ENCODE measurements at regions not wholly inside any gene's neighbourhood (a gene's known extent, or its start where the extent isn't known, plus 50 kb on each side); places are given as distances from the start of the nearest gene placed in this dataset.
A peak's percentile ranks its signal among the peaks of the same experiment; 100 is the strongest.

DNA sequence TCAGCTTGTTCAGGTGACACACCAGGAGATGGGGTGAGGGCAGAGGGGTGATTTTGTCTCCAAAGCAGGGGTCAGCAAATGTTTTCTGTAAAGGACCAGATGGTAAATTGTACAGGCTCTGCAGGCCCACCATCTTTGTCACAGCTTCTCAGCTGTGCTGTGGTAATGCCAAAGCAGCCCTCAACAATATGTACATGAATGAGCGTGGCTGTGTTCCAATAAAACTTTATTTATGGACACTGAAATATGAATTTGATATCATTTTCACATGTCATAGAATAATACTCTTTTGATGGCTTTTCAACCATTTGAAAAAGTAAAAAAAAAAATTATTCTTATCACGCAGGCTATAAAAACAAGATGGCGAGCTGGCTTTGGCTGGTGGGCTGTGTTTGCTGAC is 206.4 kb upstream of the RPL38 start:
- no peaks in the 10 kb centered on the region for H3K36me3 Mint-ChIP-seq
- Histone ChIP-seq H3K4me1 (ENCODE audit: insufficient read depth, low read length) (no peaks in the 10 kb centered on the region), H3K9me3 (ENCODE audit: control insufficient read depth in 1 of 2, low read length in 2 of 2) (no peaks in the 10 kb centered on the region), H3K36me3 (ENCODE audit: insufficient read depth, low read length) (no peaks in the 10 kb centered on the region), H3K27me3 (ENCODE audit: insufficient read depth, low read length) (no peaks in the 10 kb centered on the region), H3K27ac (ENCODE audit: low read depth, low read length) (no peak overlapping the region), H3K4me3 (ENCODE audit: low read length in 2 of 2) (no peak overlapping the region)
- no peak overlapping the region for H3K4me3 Mint-ChIP-seq
- peaks cover 0 to 7% (median 2%) of the 10 kb centered on the region in 4 donors for H3K4me1 Mint-ChIP-seq
- POLR2A ChIA-PET (ENCODE audit: partially characterized antibody): no interaction called here
- intact Hi-C loops (cut with micrococcal nuclease): loop anchor here (5.0 kb wide), 1 partner anchor 345 kb away; no protein-coding TSS in a partner anchor
- H3K9me3 Mint-ChIP-seq: no peaks in the 10 kb centered on the region
- no peak overlapping the region for H3K27ac Mint-ChIP-seq
- H3K27me3 Mint-ChIP-seq: peaks cover 1 to 19% of the 10 kb centered on the region in 2 donors
- no peak for DNase-seq
- CTCF ChIA-PET (ENCODE audit: partially characterized antibody): interaction anchor here (1.1 to 4.2 kb wide), 5 partner anchors 13 to 1270 kb away, joined by 3 to 44 read pairs (median 4); no protein-coding TSS in a partner anchor

DNA sequence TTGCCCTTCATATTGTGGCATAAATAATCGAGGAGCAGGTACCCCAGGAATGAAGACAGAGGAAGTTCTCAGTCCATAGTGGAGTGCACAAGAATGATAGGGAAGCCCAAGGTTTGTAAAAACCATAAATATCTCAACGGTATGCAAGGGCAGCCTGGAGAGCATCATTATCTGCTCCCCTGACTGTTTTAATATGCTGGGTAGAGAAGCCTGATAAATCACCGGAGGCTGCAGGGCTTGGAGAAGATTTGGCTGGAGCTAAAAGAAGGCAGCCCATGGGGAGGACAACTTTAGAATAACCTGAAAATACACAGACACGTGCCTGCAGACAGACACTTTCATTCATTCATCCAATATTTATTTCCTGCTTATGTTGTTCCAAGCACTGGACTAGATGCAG is 205.2 kb upstream of the RPL38 start:
- DNase-seq: no peak
- no peaks in the 10 kb centered on the region for H3K4me1 ChIP-seq (ENCODE audit: insufficient read depth, low read length)
- intact Hi-C loops (cut with micrococcal nuclease): loop anchor here (5.0 kb wide), 1 partner anchor 346 kb away; no protein-coding TSS in a partner anchor
- ChIA-PET CTCF (ENCODE audit: partially characterized antibody) (interaction anchor here (0.7 to 4.2 kb wide), 7 partner anchors 11 to 647 kb away, joined by 3 to 44 read pairs (median 3); no protein-coding TSS in a partner anchor), POLR2A (ENCODE audit: partially characterized antibody) (no interaction called here)
- no peaks in the 10 kb centered on the region for H3K9me3 ChIP-seq (ENCODE audit: control insufficient read depth in 1 of 2, low read length in 2 of 2)
- no peaks in the 10 kb centered on the region for H3K27me3 ChIP-seq (ENCODE audit: insufficient read depth, low read length)
- H3K4me1 Mint-ChIP-seq: peaks cover 0 to 7% (median 2%) of the 10 kb centered on the region in 4 donors
- H3K4me3 ChIP-seq (ENCODE audit: low read length in 2 of 2): no peak overlapping the region
- H3K4me3 Mint-ChIP-seq: no peak overlapping the region
- H3K27ac Mint-ChIP-seq: peak overlapping the region in 1 of 7 donors; percentile 8
- H3K36me3 ChIP-seq (ENCODE audit: insufficient read depth, low read length): no peaks in the 10 kb centered on the region
- H3K9me3 Mint-ChIP-seq: no peaks in the 10 kb centered on the region
- no peaks in the 10 kb centered on the region for H3K36me3 Mint-ChIP-seq
- H3K27ac ChIP-seq (ENCODE audit: low read depth, low read length): no peak overlapping the region
- peaks cover 3 to 18% of the 10 kb centered on the region in 2 donors for H3K27me3 Mint-ChIP-seq

DNA sequence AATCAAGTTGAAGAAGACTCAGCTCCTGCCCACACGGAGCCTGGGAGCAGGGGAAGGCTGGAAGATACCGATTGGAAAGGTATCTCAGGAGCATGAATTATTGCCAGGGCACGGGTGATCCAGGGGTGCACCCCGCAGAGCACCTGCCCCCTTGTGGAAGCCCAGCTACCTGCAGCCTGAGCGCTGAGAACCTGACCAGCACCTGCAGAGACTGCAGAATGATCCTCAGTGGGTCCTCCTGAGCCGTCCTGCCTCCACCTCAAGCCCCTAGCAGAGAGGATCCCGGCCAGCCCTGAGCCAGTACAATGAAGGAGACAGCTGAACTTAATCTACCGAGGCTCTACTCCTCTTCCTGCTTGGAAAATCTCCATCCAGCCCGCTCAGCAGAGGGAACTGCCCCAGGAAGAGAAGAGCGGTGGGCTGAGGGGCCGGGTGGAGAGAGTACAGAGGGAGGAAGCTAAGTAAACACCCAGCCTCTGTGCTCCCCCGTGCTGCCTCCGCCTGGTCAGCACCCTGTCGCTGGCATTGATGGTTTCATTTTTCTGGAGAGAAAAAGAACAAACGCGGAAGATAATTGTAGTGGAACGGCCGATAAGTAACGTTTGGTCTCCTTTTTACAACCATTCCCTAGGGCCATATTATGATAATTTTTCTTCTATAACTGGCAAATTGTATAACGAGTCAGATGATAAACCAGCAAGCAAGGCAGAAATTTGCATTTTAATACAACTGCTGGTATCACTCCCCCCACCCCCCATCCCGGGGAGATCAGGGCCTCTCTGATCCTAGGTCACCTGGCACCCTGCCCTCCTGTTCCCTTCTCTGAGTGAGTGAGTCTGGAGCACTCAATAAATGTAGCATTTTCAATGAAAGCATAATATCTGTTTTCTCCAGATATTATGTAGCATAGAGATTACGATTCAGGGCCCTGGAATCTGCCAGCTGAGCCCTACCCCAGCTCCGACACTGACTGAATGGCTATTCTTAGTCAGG is 204.5 kb upstream of the RPL38 start:
- peaks cover under 1% of the 10 kb centered on the region for H3K27me3 ChIP-seq (ENCODE audit: insufficient read depth, low read length)
- H3K36me3 ChIP-seq (ENCODE audit: insufficient read depth, low read length): no peaks in the 10 kb centered on the region
- no peaks in the 10 kb centered on the region for H3K9me3 Mint-ChIP-seq
- ChIA-PET CTCF (ENCODE audit: partially characterized antibody) (interaction anchor here (0.7 to 4.2 kb wide), 6 partner anchors 11 to 648 kb away, joined by 3 to 44 read pairs (median 4); no protein-coding TSS in a partner anchor), POLR2A (ENCODE audit: partially characterized antibody) (no interaction called here)
- no peak overlapping the region for H3K4me3 ChIP-seq (ENCODE audit: low read length in 2 of 2)
- H3K27ac ChIP-seq (ENCODE audit: low read depth, low read length): no peak overlapping the region
- peaks cover 0 to 7% (median 3%) of the 10 kb centered on the region in 4 donors for H3K4me1 Mint-ChIP-seq
- intact Hi-C loops (cut with micrococcal nuclease): loop anchor here (5.0 kb wide), 1 partner anchor 347 kb away; no protein-coding TSS in a partner anchor
- peak overlapping the region in 1 of 7 donors; percentile 8 for H3K27ac Mint-ChIP-seq
- H3K9me3 ChIP-seq (ENCODE audit: control insufficient read depth in 1 of 2, low read length in 2 of 2): no peaks in the 10 kb centered on the region
- H3K36me3 Mint-ChIP-seq: no peaks in the 10 kb centered on the region
- H3K4me3 Mint-ChIP-seq: no peak overlapping the region
- no peaks in the 10 kb centered on the region for H3K4me1 ChIP-seq (ENCODE audit: insufficient read depth, low read length)
- peaks cover 6 to 21% of the 10 kb centered on the region in 2 donors for H3K27me3 Mint-ChIP-seq
- peak in 4 of 5 donors; percentile 45 to 51 (median 47) for DNase-seq

DNA sequence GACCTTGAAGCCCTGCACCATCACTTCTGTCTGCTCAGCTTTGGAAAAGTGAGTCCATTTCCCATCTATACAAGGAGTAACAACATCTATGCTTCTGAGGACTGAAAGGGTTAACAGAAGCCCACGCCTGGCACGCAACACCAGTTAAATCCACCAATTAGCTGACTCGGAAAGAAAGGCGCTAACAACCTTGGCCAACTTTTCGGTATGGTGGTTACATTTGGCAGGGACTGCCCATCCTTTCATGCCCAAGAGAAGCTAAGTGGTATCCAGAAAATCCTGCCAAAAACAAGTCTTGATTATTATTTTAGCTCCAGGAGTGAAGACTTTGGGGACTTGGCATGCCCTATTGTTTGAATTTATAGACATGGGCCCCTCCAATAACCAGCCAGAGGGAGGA is 202.3 kb upstream of the RPL38 start:
- H3K9me3 Mint-ChIP-seq: no peaks in the 10 kb centered on the region
- H3K4me1 Mint-ChIP-seq: peaks cover 0 to 12% (median 4%) of the 10 kb centered on the region in 4 donors
- Histone ChIP-seq H3K27ac (ENCODE audit: low read depth, low read length) (no peak overlapping the region), H3K4me3 (ENCODE audit: low read length in 2 of 2) (no peak overlapping the region), H3K27me3 (ENCODE audit: insufficient read depth, low read length) (peaks cover 4% of the 10 kb centered on the region), H3K36me3 (ENCODE audit: insufficient read depth, low read length) (no peaks in the 10 kb centered on the region), H3K4me1 (ENCODE audit: insufficient read depth, low read length) (no peaks in the 10 kb centered on the region), H3K9me3 (ENCODE audit: control insufficient read depth in 1 of 2, low read length in 2 of 2) (no peaks in the 10 kb centered on the region)
- POLR2A ChIA-PET (ENCODE audit: partially characterized antibody): no interaction called here
- CTCF ChIA-PET (ENCODE audit: partially characterized antibody): interaction anchor here (0.5 kb wide), 2 partner anchors 343 to 394 kb away, joined by 3 read pairs; no protein-coding TSS in a partner anchor
- no peaks in the 10 kb centered on the region for H3K36me3 Mint-ChIP-seq
- DNase-seq: no peak
- intact Hi-C loops (cut with micrococcal nuclease): no loop called here
- no peak overlapping the region for H3K27ac Mint-ChIP-seq
- H3K27me3 Mint-ChIP-seq: peaks cover 16 to 32% of the 10 kb centered on the region in 2 donors
- H3K4me3 Mint-ChIP-seq: no peak overlapping the region

DNA sequence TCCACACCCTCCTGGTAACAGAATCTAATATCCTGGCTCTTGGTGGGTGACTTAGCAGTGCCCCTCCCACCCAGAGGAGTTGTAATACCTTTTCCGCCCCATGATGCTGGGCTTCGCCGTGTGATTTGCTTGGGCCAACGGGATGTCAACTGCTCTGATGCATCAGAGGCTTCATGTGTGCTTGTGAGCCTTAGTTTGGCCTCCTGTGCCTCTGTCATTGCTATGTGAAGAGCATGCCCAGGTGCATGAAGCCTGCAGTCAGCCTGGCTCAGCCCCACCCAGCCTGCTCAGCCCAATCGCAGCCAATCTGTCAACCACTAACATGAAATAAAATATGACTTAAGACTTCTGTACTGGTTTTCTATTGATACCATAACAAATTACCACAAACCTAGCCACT is 201.2 kb upstream of the RPL38 start:
- peaks cover 0 to 12% (median 4%) of the 10 kb centered on the region in 4 donors for H3K4me1 Mint-ChIP-seq
- H3K27ac Mint-ChIP-seq: no peak overlapping the region
- ChIA-PET CTCF (ENCODE audit: partially characterized antibody) (interaction anchor here (1.2 kb wide), 1 partner anchor 85 kb away, joined by 3 read pairs; no protein-coding TSS in a partner anchor), POLR2A (ENCODE audit: partially characterized antibody) (no interaction called here)
- no peaks in the 10 kb centered on the region for H3K36me3 Mint-ChIP-seq
- intact Hi-C loops (cut with micrococcal nuclease): no loop called here
- H3K27me3 Mint-ChIP-seq: peaks cover 16 to 32% of the 10 kb centered on the region in 2 donors
- H3K9me3 Mint-ChIP-seq: no peaks in the 10 kb centered on the region
- Histone ChIP-seq H3K36me3 (ENCODE audit: insufficient read depth, low read length) (no peaks in the 10 kb centered on the region), H3K27ac (ENCODE audit: low read depth, low read length) (no peak overlapping the region), H3K9me3 (ENCODE audit: control insufficient read depth in 1 of 2, low read length in 2 of 2) (no peaks in the 10 kb centered on the region), H3K27me3 (ENCODE audit: insufficient read depth, low read length) (peaks cover 4% of the 10 kb centered on the region), H3K4me3 (ENCODE audit: low read length in 2 of 2) (no peak overlapping the region), H3K4me1 (ENCODE audit: insufficient read depth, low read length) (no peaks in the 10 kb centered on the region)
- DNase-seq: no peak
- no peak overlapping the region for H3K4me3 Mint-ChIP-seq

DNA sequence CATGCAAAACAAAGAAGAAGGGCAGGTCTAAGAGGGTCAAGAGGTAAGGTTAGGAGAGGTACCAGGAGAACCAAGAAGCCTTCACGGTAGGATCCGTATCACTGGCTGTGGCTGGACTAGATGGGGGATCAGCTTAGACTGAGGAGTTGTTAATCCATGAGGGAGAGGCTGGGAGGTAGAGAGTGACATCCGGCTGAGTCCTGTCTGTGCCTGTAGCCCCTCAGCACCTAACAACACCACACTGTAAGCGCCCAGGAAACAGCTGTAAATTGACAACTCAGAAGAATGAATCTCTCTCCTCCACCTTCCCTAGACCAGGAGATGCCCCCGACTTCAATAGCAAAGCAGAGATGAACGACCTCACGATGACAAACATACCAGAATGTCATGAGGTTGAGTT is 199.4 kb upstream of the RPL38 start:
- DNase-seq: no peak
- Mint-ChIP-seq H3K27ac (no peak overlapping the region), H3K4me3 (no peak overlapping the region), H3K36me3 (no peaks in the 10 kb centered on the region), H3K4me1 (peaks cover 0 to 15% (median 3%) of the 10 kb centered on the region in 4 donors), H3K27me3 (peaks cover 15 to 27% of the 10 kb centered on the region in 2 donors), H3K9me3 (no peaks in the 10 kb centered on the region)
- intact Hi-C loops (cut with micrococcal nuclease): no loop called here
- no peaks in the 10 kb centered on the region for H3K36me3 ChIP-seq (ENCODE audit: insufficient read depth, low read length)
- ChIA-PET POLR2A (ENCODE audit: partially characterized antibody) (no interaction called here), CTCF (ENCODE audit: partially characterized antibody) (interaction anchor here (0.8 kb wide), 1 partner anchor 8 kb away, joined by 3 read pairs; no protein-coding TSS in a partner anchor)
- no peak overlapping the region for H3K4me3 ChIP-seq (ENCODE audit: low read length in 2 of 2)
- H3K27me3 ChIP-seq (ENCODE audit: insufficient read depth, low read length): peaks cover 4% of the 10 kb centered on the region
- no peak overlapping the region for H3K27ac ChIP-seq (ENCODE audit: low read depth, low read length)
- no peaks in the 10 kb centered on the region for H3K4me1 ChIP-seq (ENCODE audit: insufficient read depth, low read length)
- no peaks in the 10 kb centered on the region for H3K9me3 ChIP-seq (ENCODE audit: control insufficient read depth in 1 of 2, low read length in 2 of 2)

DNA sequence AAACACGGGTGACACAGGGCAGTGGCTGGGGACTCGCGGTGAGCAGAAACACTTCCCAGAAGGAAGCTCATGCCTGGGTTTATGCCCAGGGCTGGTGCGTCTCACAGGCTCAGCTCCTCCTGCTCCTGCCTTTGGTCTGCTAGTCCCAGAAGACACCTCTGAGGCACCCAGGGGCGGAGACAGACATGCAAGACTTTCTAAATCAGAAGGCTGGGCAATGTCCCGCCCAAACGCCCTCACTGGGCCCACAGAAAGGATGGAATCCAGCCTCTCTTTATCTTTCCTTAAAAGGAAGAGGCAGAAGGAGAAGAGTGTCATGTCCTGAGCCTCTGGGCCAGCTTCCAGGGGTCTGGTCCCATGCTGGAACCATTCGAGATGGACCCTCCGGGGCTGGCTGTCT is 197.7 kb upstream of the RPL38 start:
- H3K9me3 Mint-ChIP-seq: no peaks in the 10 kb centered on the region
- CTCF ChIA-PET (ENCODE audit: partially characterized antibody): no interaction called here
- peaks cover 4% of the 10 kb centered on the region for H3K27me3 ChIP-seq (ENCODE audit: insufficient read depth, low read length)

More for the DNA sequence above, 197.7 kb upstream of the RPL38 start:
- H3K9me3 ChIP-seq (ENCODE audit: control insufficient read depth in 1 of 2, low read length in 2 of 2): no peaks in the 10 kb centered on the region
- Mint-ChIP-seq H3K4me1 (peaks cover 4 to 25% (median 7%) of the 10 kb centered on the region in 4 donors), H3K27me3 (peaks cover 15 to 27% of the 10 kb centered on the region in 2 donors), H3K27ac (no peak overlapping the region), H3K36me3 (no peaks in the 10 kb centered on the region), H3K4me3 (no peak overlapping the region)
- intact Hi-C loops (cut with micrococcal nuclease): no loop called here
- POLR2A ChIA-PET (ENCODE audit: partially characterized antibody): no interaction called here
- no peak overlapping the region for H3K27ac ChIP-seq (ENCODE audit: low read depth, low read length)
- DNase-seq: no peak
- no peak overlapping the region for H3K4me3 ChIP-seq (ENCODE audit: low read length in 2 of 2)
- no peaks in the 10 kb centered on the region for H3K36me3 ChIP-seq (ENCODE audit: insufficient read depth, low read length)
- no peaks in the 10 kb centered on the region for H3K4me1 ChIP-seq (ENCODE audit: insufficient read depth, low read length)
